ENCODE measurements at regions not wholly inside any gene's neighbourhood (a gene's known extent, or its start where the extent isn't known, plus 50 kb on each side); places are given as distances from the start of the nearest gene placed in this dataset.

DNA sequence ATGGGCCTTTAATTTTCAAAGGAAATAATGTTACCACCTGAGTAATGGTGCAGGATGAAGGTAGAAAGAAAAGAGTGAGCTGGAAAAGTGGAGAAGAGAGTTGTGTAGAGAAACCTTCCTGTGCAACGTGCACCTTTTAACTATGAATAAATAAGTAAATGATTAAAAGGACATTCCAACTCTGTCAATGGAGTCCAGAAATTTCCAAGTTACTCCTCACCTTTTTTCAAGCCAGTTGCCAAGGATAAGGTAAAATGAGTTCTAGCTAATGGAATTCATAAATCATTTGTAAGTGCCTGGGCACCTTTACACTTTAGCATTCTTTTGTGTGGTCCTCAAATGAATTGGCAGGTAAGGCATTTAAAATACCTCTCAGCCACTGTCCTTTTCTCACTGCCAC is 549.4 kb upstream of the NRP1 start:
- no peak for TF ChIP-seq CTCF (conservative IDR thresholded peaks at IDR 0.05; ENCODE audit: low read length)
- no peak for TF ChIP-seq EZH2phosphoT487 (IDR thresholded peaks at IDR 0.05; ENCODE audit: borderline replicate concordance)
